Activated CD4-positive, alpha-beta T cell treated with anti-CD3 and anti-CD28 coated beads for 48 hours (primary cell): ENCODE measurements at regions not wholly inside any gene's neighbourhood (a gene's known extent, or its start where the extent isn't known, plus 50 kb on each side); places are given as distances from the start of the nearest gene placed in this dataset.

Experiments
- DNase-seq: peaks from one replicate; pipeline ENCODE4 v3.0.0-alpha.2; 2020

DNA sequence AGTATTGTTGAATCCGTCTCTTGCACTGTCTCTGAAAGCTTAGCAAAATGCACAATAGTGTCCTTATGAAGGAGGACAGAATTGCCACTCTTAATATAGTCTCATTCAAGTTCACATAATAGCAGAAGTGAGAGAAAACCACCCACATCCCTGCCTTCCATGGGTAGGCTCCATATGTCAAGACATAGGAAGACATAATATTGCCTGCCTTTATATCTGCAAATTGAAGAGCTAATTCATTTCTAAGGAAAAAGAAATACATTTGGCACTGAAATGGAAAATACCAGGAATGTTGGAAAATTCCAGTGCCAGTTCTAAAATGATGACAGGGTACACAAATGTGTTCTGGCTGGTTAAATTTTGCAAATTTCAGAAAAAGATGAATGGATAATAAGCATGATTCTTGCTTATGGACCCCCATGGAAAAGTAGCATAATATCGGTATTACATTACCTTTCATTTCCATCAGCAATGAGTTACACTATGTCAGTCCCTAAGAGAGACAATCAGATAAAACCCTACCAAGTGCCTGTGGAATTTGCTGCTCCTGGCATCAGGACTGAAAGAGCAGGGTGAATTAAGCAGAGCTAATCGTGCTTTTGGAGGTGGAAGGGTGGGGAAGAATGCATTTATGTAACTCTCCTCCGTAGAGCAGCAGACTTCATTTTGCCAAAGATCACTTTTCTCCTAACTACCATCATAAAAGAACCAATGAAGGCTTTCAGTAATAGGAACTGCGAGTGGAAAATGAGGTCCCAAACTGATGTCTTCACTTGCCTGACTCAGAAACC lies 312.6 kb downstream of the FGFR2 start:
- DNase-seq = no peak

GRCh38 chr10:121288011-121288410 lies 310.2 kb downstream of the FGFR2 start:
- DNase-seq = no peak

GRCh38 chr10:121288864-121289661 lies 309.2 kb downstream of the FGFR2 start:
- no peak for DNase-seq

- no peak for DNase-seq
Observed at GRCh38 chr10:121289800-121290199, 308.4 kb downstream of the FGFR2 start.

GRCh38 chr10:121290674-121291073 lies 307.6 kb downstream of the FGFR2 start:
- DNase-seq = no peak

- DNase-seq = no peak
Observed at GRCh38 chr10:121291376-121291775, 306.9 kb downstream of the FGFR2 start.

DNA sequence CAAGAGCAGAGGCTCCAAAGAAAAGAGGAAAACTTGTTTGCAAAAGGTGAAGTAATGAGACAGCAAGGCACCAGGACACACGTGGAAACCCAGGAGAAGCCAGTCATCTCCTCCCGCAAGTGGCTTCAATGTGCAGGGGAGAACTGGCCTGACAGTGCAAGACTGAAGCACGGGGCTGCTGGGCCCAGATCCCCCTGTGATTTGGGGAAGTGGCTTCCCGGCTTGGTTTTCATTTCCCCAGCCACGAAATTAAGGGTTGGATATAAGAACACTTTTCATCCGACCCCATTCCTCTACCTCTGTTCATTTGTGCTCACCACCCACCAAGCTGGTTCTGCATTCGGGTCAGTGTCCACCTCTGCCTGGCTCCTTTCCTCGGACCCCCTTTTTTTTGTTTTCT lies 306.4 kb downstream of the FGFR2 start:
- DNase-seq = no peak

DNA sequence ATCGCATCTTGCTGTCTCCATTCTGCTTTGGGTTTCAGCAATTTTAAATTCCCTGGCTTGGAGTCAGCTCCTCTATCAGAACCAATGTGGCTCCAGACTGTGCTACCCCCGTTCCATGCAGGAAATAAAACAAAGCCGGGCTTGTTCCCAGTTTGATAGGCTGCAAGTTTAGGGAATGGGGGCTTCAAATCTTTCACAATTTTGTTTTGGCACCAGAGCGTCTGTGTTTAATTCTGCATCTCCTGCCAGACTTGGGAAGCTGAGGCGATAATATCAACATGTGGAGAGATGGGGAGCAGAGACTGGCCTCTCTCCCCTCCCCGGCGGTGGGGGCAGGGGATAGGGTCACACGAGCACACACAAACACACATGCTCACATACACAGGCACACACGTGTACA lies 305.9 kb downstream of the FGFR2 start:
- DNase-seq = no peak

GRCh38 chr10:121293110-121293509 lies 305.1 kb downstream of the FGFR2 start:
- no peak for DNase-seq

- DNase-seq = no peak
Observed at GRCh38 chr10:121294630-121295029, 303.6 kb downstream of the FGFR2 start.

- no peak for DNase-seq
Observed at GRCh38 chr10:121296378-121296777, 301.9 kb downstream of the FGFR2 start.

GRCh38 chr10:121296881-121297585 lies 301.2 kb downstream of the FGFR2 start:
- DNase-seq = no peak

DNA sequence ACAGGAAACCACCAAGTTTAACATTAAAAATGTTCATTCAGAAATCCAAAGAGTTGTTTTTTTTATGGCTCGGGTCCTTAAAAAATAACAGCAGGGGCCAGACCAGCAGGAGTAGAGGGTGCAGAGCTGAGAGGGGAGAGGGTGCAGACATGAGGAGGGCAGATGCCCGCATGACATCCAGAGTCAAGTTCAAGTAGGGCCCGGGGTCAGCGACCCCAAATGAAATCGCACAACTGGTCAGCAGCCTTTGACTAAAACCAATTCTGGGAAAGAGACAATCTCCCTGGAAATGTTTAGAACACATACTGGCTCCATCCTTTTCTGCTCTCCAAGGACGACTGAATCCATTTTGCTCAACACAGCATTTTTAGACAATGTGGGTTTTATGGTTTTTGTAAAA lies 297.5 kb downstream of the FGFR2 start:
- no peak for DNase-seq

DNA sequence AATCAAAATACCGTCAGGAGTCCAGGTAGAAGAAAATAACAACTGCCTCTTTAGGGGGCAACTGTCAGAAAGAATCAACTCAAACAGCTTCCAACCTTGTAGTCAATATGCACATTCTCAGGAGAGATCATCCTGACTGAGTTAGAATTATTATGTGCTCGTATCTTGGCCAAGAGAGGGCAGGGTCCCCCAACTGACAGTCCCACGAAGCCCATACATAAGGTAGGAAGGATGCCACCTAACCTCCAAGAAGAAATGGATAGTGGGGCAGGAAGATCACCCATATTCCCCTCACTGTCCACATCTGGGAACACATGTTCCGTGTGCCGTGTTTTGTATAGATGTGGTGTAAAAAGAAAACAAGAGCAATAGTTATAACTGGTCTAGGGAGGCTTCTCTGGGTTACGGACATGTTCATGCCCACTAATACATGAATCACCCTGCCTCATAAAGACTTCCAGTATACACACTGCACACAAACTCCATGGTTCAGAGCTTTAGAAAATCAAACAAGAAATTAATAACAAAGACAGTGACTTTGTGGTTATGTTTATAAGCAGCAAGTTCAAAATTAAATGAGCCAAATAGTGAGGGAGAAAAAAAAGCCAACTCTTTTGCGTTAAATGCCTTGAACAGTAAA lies 295.6 kb downstream of the FGFR2 start:
- no peak for DNase-seq

- DNase-seq = no peak
Observed at GRCh38 chr10:121303287-121303890, 294.9 kb downstream of the FGFR2 start.

DNA sequence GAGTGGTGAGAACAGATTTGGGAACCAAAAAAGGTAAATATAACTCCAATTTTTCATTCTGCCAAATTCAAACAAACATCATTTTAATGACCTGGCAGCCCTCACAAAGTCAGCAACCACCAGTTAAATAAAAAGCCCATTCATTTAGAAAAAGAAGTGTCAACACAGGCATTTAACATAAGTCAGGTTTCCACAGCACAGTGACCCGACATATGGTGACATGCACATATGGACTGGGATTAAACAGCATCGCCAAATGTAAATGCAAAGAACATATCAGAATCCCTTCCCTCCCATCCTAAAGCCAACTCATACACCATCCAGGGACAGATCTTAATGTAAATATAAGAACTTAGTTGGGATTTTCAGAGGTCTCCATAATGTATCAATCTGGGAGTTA lies 293.2 kb downstream of the FGFR2 start:
- no peak for DNase-seq

- no peak for DNase-seq
Observed at GRCh38 chr10:121306159-121306673, 292.0 kb downstream of the FGFR2 start.

GRCh38 chr10:121307411-121307980 lies 290.7 kb downstream of the FGFR2 start:
- no peak for DNase-seq

DNA sequence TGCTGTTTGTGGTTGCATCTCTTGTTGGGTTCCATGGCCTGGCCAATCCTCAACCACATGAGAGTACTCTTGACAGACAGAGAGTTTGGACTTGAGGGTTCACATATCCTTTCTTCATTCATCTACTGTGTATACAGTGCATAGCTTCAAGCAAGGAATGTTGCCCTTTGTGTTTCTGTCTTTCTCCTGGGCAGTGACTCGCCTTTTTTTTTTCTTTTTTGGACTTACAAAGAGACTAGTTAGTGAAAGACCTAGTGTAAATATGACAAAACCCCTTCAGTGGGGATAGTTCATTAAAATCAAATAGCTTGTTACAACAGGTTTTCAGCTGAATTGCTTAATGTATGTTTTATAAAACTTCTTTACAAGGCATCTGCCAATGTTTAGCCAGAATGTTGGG lies 290.2 kb downstream of the FGFR2 start:
- no peak for DNase-seq

- no peak for DNase-seq
Observed at GRCh38 chr10:121309164-121309563, 289.1 kb downstream of the FGFR2 start.

GRCh38 chr10:121310151-121310711 lies 288.0 kb downstream of the FGFR2 start:
- DNase-seq = no peak
